HepG2 (cell line): ENCODE measurements at regions not wholly inside any gene's neighbourhood (a gene's known extent, or its start where the extent isn't known, plus 50 kb on each side); places are given as distances from the start of the nearest gene placed in this dataset.

Source experiments
- CSRNP1 ChIP-seq: sonication (generic); formaldehyde crosslinking; IDR thresholded peaks from 2 replicates; pipeline ENCODE4 v1.8.1; 2023; ENCODE audit warnings: mild to moderate bottlenecking, missing genetic modification reagents
- DBP ChIP-seq: sonication (generic); formaldehyde crosslinking; IDR thresholded peaks from 2 replicates; pipeline ENCODE4 v1.4.0; 2020; ENCODE audit warnings: missing genetic modification reagents; ENCODE audit errors: not compliant biosample characterization
- ELF3 ChIP-seq: IDR thresholded peaks from 2 replicates; pipeline ENCODE4 v1.6.1; 2016; ENCODE audit warnings: missing genetic modification reagents, missing compliant biosample characterization
- EP300 ChIP-seq, 3 experiments: sonication (generic) in 1 of 3; formaldehyde crosslinking in 1 of 3; IDR thresholded peaks; 2 replicates each; pipeline versions ENCODE4 v1.5.1 to v1.6.1; 2011 to 2020; ENCODE audit warnings: low read depth in 2 of 3, low read length in 2 of 3, borderline replicate concordance in 1 of 3, improper control_type of control experiment in 1 of 3, mild to moderate bottlenecking in 1 of 3, missing genetic modification reagents in 1 of 3, moderate library complexity in 1 of 3
- FOSL1 ChIP-seq: sonication (generic); formaldehyde crosslinking; IDR thresholded peaks from 2 replicates; pipeline ENCODE4 v1.9.0; 2021; ENCODE audit warnings: missing genetic modification reagents, borderline replicate concordance
- MED8 ChIP-seq: sonication (generic); formaldehyde crosslinking; IDR thresholded peaks from 2 replicates; pipeline ENCODE4 v1.8.1; 2023; ENCODE audit warnings: mild to moderate bottlenecking, missing genetic modification reagents; ENCODE audit not compliant: insufficient replicate concordance
- PPARG ChIP-seq: conservative IDR thresholded peaks from 2 replicates; pipeline ENCODE4 v1.6.1; 2016; ENCODE audit warnings: missing biosample characterization, missing genetic modification reagents
- SAFB2 ChIP-seq: sonication (generic); formaldehyde crosslinking; IDR thresholded peaks from 2 replicates; pipeline ENCODE4 v1.5.1; 2020; ENCODE audit warnings: missing genetic modification reagents, low read depth, mild to moderate bottlenecking, borderline replicate concordance
- SUZ12 ChIP-seq: fragments of 150-350 bp; IDR thresholded peaks from 2 replicates; pipeline ENCODE4 v1.6.1; 2014; ENCODE audit warnings: low read depth, low read length
- TOE1 ChIP-seq: sonication (generic); formaldehyde crosslinking; IDR thresholded peaks from 2 replicates; pipeline ENCODE4 v1.4.0; 2020; ENCODE audit warnings: mild to moderate bottlenecking, missing genetic modification reagents
- TRAFD1 ChIP-seq: sonication (generic); formaldehyde crosslinking; IDR thresholded peaks from 2 replicates; pipeline ENCODE4 v1.5.1; 2020; ENCODE audit warnings: missing genetic modification reagents, mild to moderate bottlenecking, borderline replicate concordance
- U2AF1 ChIP-seq: fragments of 200-400 bp; formaldehyde crosslinking; optimal IDR thresholded peaks from 2 replicates; pipeline ENCODE3; 2017; ENCODE audit warnings: mild to moderate bottlenecking, low read depth, low read length
- ZNF230 ChIP-seq: sonication (generic); formaldehyde crosslinking; IDR thresholded peaks from 2 replicates; pipeline ENCODE4 v1.4.0; 2020; ENCODE audit warnings: mild to moderate bottlenecking, missing genetic modification reagents
- ZSCAN20 ChIP-seq: sonication (generic); formaldehyde crosslinking; IDR thresholded peaks from 2 replicates; pipeline ENCODE4 v1.4.0; 2020; ENCODE audit warnings: missing genetic modification reagents, mild to moderate bottlenecking, borderline replicate concordance
- TF ChIP-seq, protein P1 (sequence below), 2 experiments: sonication (generic) in 1 of 2; formaldehyde crosslinking in 1 of 2; IDR thresholded peaks; 2 replicates each; pipeline versions ENCODE4 v1.4.0 to v1.6.1; 2016 to 2020; ENCODE audit warnings: borderline replicate concordance in 1 of 2, low read depth in 1 of 2, mild to moderate bottlenecking in 1 of 2, missing genetic modification reagents in 1 of 2

- TF ChIP-seq, protein P1, sequence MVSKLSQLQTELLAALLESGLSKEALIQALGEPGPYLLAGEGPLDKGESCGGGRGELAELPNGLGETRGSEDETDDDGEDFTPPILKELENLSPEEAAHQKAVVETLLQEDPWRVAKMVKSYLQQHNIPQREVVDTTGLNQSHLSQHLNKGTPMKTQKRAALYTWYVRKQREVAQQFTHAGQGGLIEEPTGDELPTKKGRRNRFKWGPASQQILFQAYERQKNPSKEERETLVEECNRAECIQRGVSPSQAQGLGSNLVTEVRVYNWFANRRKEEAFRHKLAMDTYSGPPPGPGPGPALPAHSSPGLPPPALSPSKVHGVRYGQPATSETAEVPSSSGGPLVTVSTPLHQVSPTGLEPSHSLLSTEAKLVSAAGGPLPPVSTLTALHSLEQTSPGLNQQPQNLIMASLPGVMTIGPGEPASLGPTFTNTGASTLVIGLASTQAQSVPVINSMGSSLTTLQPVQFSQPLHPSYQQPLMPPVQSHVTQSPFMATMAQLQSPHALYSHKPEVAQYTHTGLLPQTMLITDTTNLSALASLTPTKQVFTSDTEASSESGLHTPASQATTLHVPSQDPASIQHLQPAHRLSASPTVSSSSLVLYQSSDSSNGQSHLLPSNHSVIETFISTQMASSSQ (IDR thresholded peaks at IDR 0.05; ENCODE audit: low read depth) = no peak
- TF ChIP-seq, protein P1 (CRISPR knock-in tag; IDR thresholded peaks at IDR 0.05; ENCODE audit: borderline replicate concordance) = 0 out of 2 replicates have a peak, but pooled peaks have one; percentile 54
- TF ChIP-seq ZSCAN20 (CRISPR knock-in tag) (peak; percentile 94), PPARG (CRISPR knock-in tag) (no peak), FOSL1 (CRISPR knock-in tag) (peak; percentile 51; the same call in 1 of the 2 replicates), DBP (peak; percentile 95), ZNF230 (peak; percentile 90; the same call in 1 of the 2 replicates), MED8 (CRISPR knock-in tag) (peak; percentile 73), ELF3 (CRISPR knock-in tag) (peak; percentile 66), EP300 (IDR thresholded peaks at IDR 0.05; ENCODE audit: low read depth in 2 of 2, low read length in 2 of 2) (no peak; a peak in 2 of 4 replicates), EP300 (CRISPR knock-in tag; IDR thresholded peaks at IDR 0.05; ENCODE audit: borderline replicate concordance) (peak; percentile 66), TOE1 (CRISPR knock-in tag) (peak; percentile 58; the same call in 1 of the 2 replicates), SAFB2 (CRISPR knock-in tag) (no peak; the same call in 1 of the 2 replicates), CSRNP1 (CRISPR knock-in tag) (peak; percentile 88), TRAFD1 (CRISPR knock-in tag) (0 out of 2 replicates have a peak, but pooled peaks have one; percentile 86), SUZ12 (no peak), U2AF1 (no peak)
Measured at GRCh38 chr3:194070634-194071409, 65.1 kb upstream of the HES1 start (continued).
